CD4-positive, alpha-beta T cell treated with Interleukin-4 for 4 hours (primary cell): ENCODE measurements at regions not wholly inside any gene's neighbourhood (a gene's known extent, or its start where the extent isn't known, plus 50 kb on each side); places are given as distances from the start of the nearest gene placed in this dataset.
"Not testable (repeated sequence)": the region's sequence is repeated elsewhere in the genome, so short reads cannot be mapped to it uniquely, and the experiment has no call there.

Source experiments
- DNase-seq: peaks from one replicate; pipeline ENCODE4 v3.0.0-alpha.2; 2020

DNA sequence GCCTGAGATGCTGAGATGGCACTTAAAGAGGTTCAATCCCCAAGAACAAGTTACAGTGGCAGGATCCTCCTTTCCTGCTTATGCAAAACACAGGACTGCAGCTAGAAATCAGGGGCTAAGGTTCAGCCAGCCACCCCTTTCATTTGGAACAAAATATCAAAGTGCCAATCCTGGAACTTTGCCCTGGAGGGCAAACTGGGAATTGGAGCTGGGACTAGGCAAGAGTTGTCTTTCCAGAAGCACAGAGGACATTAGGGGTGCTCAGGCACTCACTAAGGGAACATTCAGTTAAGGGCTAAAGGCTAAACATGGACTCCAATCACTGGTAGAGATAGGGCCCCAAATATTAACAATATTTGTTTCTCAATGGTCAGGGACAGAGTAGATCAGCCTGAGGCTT lies 237.2 kb downstream of the EMP1 start:
- no peak for DNase-seq

DNA sequence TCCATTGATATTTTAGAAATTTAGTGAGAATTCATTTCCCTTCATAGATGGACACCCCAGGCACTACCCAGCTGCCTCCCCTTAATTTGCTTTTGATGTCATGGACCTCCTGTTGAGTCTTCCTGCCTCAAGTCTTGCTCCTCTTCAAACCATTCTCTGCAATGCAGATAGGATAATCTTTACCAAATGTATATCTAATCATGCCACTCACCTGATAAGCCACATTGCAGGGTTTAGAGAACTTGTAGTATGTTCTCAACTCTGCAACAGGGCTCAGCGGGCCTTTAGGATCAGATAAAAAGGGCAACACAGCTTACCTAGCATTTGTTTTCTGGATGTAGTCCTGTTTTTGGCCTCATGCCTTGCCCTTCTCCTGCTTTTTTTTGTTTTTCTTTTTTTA lies 234.5 kb downstream of the EMP1 start:
- DNase-seq: no peak

DNA sequence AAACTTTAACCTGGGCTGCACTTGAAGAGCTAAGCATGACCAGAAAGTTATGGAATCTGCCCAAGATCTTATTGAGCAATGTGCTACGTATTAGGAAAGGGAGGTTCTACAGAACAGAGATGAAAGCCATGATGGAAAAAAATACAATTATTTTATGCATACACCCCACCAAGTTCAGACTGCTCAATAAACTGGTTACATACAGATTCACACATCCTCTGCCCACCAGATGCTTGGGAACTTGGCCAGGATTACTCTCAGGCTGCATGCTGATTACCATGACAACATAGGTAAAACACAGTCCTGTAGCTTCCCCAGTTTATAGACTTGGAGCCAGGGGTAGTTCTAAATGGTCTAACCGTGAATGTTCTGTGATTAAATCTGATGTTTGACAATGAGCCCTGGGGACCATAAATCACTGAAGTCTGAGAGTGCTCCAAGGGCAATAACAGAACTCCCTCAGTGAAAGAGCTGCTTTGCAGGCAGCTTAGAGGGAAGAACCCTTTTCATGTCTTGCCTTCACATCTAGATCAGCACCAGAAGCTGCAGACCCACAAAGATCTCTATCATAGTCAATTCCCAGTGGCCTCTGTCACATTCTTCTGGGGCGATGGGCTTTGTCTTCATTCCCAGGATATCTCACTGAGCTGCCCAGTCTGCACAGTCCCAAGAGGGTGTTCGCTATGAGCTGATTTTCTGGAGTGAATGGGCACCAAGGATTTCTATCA lies 232.2 kb downstream of the EMP1 start:
- DNase-seq: no peak

DNA sequence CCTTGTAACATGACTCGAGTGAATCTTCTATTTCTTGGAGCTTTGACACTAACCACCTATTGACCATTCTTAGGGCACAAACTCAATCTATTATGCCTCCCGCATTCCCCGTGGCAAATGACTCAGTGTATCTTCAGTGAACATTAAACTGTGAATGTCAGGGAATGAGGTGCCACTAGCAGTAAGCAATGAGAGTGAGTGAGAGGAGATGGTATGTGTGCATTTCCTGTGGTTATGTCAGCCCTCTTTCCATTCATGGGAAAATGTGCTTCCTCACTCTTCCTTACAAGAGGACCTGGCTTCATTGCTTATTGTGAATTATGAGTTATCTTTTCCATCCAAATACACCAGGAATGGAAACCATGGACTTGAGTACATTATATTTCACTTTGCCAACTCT lies 229.2 kb downstream of the EMP1 start:
- DNase-seq: no peak

DNA sequence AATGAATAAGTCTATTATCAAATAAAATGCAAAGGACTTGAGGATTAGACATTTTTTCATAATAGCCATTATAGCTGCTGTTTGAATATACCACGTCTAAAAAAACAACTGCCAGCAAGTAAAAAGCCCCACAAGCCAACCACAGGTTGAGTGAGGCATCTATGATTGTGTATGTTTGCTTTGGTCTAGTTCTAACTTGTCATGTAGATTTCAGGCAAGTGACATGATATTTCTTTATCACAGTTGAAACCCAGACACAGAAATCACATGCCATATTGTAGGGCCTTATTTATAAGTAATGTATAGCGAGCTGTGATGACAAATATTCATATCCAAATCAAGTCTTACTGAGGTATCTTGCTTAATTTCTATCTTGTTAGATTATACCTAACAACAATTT lies 225.8 kb downstream of the EMP1 start:
- DNase-seq: no peak

DNA sequence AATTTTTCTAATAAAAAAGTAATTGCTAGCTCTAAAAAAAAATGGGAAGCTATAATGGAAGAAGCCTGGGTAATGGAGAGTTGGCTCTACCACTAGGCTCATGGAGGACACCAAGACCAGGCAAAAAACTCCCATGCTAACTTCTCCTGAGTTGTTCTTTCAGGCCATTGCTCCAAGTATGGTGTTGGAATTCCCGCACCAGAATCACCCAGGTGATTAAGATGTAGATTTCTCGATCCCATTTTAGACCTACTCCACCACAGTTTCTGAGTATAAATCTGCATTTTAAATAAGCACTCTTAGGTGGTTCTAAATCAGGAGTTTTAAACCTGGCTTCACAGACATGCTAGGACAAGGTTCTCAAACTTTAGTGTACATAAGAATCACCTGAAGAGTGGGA lies 221.0 kb downstream of the EMP1 start:
- DNase-seq: no peak

DNA sequence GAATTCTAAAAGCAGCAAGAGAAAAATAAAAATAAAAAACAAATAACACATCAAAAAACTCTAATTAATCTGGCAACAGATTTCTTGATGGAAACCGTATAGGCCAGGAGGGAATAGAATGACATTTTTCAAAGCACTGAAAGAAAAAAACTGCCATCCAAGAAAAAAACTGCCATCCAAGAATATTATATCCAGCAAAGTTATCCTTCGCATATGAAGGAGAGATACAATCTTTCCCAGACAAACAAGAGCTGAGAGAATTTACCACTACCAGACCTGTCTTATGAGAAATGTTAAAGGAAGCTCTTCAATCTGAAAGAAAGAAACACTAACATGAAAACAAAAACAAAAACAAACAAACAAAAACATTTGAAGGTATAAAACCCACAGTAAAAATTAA lies 214.8 kb downstream of the EMP1 start:
- no peak for DNase-seq

DNA sequence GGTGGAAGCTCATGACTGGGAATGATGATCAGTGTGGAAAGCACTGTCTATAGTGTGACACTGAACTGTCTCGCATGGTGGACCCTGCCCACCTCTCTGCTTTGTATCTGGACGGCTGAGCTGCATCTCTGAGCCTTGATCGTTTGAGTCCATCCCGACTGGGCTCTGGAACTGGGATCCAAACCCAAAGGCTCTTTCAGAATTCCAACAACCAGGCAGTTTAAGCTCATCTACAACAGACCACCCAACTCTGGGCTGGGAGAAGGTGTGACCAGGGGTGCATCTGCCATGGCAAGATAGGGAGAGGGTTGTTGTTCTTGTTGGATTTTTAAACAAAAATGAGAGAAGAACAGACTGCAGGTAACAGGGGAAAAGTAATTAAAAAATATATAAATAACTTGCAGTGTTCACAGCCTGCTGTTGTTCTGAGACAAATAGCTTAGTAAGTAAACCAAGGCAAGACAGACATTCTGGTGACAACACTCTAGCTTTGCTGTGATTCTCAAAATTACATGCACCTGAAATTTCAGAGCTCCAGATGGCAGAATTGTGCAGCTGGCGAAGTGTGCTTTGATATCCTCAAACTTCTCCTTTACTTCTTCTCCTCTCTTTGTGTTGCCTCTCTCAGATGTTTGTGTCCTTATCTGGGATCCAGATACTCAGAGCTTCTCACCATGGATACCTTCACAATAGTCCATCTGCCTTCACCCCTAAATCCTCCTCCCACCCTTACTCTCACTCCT lies 209.6 kb downstream of the EMP1 start:
- no peak for DNase-seq

DNA sequence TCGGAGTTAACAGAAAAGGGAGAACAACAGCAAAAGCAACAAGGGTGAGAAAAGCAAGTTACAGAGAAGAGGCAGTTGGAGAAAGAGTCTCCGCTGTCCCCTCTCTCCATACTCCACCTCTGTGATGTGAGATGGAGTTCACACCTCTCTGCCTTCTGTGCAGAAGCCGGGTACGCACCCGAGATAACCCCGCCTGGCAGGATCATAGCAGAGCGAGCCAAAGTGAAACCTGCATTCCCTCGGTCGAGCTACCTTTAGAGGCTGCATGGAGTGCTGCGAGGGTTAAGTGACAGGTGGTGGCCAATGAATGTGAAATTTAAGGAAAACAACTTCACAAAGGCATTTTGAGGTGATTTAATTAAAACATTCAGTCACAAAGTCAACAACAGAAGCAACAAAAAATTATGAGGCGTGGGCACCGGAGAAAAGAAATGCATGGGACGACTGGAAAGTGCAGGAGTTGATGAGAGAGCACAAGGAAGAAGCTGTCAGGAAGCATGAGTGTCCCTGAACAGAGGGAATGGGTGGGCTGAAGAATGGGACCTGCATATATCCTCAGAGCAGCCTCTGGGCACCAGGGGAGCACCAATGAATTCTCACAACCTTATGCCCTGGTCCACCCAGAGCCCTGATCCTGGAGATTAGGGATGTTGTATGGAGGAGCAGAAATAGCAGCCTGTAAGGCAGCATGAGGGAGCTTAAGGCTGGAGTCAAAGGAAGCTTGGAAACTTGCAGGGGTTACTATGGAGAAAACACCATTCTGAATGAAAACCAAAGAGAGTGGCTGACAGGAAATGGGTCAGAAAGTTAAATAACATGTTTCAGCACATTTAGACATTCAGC lies 208.3 kb downstream of the EMP1 start:
- DNase-seq: no peak

DNA sequence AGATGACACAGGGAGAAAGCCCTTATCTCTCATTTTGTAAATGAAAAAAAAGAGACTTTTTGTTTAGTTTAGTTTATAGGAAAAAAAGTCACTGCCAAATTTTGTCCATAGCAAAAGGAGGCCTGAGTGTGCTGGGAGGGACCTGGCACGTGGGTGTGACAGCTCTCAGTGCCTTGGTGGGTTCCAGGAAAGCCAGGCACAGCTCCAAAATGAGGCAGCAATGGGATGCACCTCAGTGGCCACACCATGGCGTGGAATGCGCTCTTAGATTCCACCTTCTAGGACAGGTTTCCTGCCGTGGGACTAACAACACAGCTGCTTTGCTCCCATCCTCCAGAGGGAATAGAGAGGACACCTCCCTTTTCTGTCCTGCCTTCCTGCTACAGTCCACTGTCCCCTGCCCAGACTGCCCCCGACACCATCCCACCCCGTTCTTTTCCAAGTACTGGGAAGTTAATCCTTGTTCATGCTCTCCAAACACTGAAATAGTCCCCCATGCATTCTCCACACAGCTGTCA lies 207.6 kb downstream of the EMP1 start:
- DNase-seq: no peak

DNA sequence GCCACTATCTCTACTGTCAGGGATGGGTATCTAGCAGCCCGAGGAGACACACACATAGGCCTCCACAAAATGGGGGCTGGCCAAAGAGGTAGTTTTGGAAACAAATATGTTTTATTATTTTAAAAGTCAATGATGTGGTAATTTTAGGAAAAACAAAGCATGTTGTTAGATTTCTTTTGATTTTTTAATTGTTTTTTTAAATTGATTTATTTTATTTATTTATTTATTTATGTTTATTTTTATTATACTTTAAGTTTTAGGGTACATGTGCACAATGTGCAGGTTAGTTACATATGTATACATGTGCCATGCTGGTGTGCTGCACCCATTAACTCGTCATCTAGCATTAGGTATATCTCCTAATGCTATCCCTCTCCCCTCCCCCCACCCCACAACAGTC lies 194.8 kb downstream of the EMP1 start:
- DNase-seq: not testable (repeated sequence)

DNA sequence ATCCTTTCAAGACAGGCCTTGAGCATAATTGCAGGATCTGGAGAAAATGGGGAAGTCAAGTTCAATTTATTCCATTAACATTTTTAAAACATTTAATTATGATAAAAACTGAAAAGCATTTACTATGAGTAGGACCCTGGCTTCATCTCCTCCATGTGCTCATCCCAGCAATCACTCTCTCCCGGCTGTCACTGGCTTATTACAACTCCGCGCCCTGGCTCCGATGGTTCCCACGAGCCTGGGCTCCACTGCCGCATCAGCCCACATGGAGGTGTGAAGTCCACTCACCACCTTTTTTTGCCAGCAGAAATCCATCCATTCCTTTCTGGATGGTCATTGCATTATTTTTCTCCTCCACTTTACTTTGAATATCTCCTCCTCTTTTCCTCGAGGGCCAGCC lies 194.4 kb downstream of the EMP1 start:
- DNase-seq: no peak

DNA sequence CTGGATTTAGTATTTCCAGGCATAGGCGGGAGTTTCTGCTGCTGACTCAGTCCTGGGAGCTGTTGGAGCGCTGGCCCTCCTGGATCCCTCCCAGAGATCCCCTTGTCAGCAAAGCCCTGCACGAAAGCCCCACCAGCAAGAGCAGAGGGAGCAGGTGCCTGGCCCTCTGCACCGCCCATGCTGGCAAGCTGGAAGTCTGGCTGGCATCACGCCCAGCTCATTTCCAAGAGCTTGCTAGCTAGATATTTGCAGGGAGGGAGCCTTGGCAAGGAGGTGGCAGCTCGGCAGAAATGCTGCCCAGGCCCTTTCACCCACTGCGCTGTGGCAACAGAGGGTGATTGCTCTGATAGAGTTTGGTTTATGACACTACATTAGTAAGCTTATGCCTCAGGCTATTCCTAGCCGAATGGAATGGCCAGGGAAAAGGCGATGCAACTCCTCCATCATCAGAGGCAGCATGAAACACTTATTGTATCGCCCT lies 193.9 kb downstream of the EMP1 start:
- no peak for DNase-seq

DNA sequence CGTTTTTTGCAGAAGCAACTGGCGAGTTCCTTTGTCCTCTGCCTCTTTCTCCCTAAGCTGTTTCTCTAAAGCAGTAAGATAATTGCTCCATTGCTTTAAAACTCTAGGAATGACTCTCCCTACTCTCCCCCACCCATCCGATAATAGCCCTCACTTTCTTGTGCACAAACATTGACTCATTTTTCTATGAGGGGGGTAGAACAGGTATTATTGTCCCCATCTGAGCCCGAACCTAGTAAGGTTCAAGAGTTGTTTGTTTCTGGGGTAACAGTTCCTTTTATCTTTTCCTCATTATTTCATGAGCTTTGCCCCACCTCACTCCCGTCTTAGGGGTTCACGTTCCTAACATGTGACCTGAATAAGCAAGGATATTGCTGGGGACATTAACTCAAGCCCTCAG lies 190.6 kb downstream of the EMP1 start:
- DNase-seq: no peak

DNA sequence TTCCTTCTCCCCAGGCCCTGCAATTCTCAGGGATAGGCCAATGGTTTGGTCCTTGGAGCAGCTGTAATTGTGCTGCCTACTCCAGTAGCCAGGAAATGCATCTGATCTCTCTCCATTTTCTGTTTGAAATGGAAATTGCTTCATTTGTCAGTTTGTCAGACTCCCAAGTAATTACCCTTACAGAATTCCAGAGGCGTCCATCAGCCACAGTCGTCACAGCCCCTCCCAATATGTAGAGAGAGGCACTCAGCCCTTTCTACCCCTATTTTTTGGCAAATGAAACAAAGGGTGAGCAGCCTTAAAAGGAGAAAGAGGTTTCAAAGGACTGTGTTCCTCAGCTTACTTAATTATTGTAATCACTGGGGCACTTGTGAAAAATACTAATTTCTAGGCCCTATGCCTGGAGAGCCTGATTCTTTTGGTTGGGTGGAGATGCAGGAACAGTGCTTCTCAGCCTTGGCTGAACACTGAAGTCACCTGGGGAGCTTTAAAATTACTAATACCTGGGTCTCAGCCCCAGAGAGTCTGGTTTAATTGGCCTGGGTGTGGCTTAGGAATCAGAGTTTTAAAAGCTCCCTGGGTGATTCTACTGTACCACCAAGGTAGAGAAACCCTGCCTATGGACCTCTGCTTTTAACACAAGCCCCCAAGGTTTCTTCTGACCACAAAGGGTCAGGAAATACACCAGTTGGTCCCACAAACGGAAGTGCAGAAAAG lies 190.0 kb downstream of the EMP1 start:
- DNase-seq: no peak

DNA sequence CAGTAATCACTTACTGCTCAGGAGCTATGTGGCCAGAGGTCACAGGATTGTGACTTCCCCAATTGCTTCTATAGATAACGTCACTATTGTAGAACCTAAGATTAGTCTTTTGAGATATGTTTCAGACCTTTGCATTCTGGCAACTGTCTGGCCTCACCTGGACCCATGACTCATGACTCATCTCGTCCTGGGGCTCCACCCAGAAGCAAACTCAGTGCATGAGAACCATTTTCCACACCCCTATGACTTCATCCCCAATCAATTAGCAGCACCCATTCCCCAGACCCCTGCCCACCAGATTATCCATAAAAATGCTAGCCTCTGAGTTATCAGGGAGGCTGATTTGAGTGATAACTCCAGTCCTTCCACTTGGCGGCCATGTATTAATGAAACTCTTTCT lies 186.9 kb downstream of the EMP1 start:
- no peak for DNase-seq

DNA sequence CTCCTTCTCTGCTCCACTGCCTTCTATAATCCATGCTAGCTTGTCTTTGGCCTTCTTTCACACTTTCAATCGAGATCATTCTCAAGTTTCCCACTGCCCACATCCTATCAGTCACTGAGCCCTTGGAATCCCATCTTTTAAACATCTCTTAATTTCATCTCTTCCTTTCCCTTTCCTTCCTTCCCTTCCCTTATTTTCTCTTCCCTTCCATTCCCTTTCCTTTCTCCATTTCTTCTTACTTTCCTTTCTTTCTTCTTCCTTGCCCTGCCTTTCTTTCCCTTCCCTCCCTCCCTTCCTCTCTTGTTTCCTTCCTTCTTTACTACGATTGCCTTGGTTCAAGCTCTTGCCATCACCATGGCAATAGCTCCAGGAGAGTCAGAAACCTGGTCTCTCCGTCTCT lies 183.8 kb downstream of the EMP1 start:
- DNase-seq: no peak

DNA sequence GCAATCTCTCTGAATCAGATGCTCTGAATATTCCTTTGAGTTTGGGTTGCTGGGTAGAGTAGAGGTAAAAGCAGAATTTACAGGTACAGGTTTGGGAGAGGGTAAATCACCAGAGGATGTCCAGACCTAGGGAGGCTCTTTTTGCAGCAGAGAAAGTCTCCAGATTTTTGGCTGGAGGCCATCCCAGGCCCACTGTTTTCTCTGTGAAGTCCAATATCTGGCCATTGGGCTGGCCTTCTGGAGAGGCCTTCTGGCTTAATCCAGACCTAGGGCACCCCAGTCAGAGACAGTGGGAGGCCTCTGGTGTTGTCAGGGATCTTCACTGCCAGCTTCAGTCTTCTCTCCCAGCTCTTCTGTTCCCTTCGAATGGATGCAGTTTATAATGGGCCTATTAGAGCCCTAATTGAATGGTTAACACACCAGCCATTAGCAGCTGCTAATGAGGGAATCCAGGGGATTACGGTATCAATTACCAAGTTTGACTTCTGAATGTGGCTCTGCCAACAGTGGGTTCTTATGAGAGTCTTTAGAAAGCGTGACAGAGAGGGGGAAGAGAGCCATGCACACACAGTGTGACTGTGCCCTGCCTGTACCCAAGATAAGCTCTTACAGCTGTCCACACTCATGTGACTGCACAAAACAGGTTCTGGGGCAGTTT lies 183.1 kb downstream of the EMP1 start:
- DNase-seq: no peak

DNA sequence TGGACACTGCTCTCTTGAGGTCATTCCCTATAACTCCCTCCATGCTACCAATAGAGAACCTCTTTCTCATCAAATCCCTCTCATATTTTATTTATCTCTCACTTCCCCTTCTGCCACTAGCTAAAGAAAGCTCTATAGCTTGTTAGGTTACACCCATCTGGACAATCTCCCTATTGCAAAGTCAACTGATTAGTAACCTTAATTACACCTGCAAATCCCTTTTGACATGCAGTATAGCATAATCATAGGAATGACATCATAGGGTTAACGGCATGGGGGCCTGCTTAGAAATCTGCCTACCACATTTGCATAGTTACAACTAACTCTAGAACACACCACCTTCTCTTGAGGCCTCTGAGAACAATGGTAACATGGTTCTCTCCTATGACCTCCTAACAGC lies 181.2 kb downstream of the EMP1 start:
- no peak for DNase-seq

DNA sequence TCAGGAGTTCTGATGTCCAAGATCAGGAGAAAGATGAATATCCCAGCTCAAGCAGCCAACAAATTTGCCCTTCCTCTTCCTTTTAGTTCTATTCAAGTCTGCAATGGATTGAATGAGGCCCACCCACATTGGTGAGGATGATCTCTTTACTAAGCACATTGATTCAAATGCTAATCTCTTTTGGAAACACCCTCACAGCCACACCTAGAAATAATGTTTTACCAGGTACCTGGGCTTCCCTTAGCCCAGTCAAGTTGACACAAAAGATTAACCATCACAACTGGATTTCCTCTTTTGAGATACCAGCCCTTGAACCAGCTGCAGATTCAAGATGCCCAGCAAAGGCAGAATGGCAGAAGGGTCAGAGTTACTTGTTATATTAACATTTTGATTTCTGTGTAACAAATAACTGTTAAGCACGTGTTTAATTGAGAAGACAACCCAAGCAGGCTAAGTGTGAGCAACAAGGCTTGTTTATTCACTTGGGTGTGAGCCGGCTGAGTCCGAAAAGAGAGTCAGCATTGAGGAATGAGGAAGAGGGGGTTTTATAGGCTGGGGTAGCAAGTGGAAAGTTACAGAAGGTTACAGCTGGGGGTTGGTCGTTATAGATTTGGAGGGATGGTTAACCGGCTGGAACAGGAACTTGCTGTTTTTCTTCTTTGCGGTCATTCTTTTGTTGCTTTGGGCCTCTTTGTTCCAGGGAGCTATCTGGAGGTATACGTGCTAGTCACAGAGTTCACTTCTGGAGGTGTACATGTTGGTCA lies 180.3 kb downstream of the EMP1 start:
- no peak for DNase-seq

DNA sequence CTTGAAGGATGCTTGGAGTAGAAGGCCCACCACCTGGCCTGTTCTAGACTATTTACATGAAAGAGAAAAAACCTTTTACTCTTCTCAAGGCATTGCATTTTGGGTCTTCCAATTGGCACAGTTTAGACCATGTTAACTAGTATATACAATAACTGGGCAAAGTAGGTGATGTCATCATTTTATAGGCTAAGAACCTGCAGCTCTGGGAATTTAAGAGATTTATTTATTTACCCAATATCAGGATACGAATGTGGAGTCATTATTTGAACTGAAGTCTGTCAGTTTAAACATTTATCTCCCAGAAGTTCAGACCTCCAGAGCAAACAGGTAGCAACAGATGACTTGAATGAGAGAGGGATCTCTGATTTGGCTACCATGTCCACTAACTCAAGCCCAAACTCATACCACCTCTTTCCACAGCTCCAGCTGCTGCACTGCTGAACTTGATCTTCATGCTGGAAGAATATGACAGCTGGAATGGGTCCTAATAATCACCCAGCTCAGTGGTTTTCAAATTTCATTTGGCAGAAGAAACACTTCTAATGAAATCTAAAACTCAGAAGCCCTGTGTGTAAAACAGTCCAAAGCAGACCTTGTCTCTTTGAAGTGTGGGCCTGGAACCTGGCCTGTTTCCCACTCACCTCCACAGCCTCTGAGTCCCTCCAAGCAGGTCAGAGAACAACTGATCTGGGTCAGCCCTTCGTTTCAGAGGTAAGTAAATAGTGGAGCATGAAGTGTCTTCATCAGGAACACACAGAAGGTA lies 179.2 kb downstream of the EMP1 start:
- no peak for DNase-seq
